MM.1S (cell line): ENCODE measurements at regions not wholly inside any gene's neighbourhood (a gene's known extent, or its start where the extent isn't known, plus 50 kb on each side); places are given as distances from the start of the nearest gene placed in this dataset.

Experiments used
- DNase-seq: peaks from one replicate; pipeline ENCODE4 v3.0.0-alpha.2; 2015
- H2AFZ ChIP-seq: fragments of 300-600 bp; sonication (generic); 2 replicates; pipeline ENCODE4 v1.6.0; 2016; ENCODE audit warnings: antibody characterized with exemption, low read length
- H3F3A ChIP-seq: fragments of 300-600 bp; sonication (generic); 2 replicates; pipeline ENCODE4 v1.6.1; 2016; ENCODE audit warnings: mild to moderate bottlenecking, antibody characterized with exemption, low read length, moderate library complexity, mixed read lengths; ENCODE audit not compliant: insufficient read depth
- H3K27ac ChIP-seq: fragments of 300-600 bp; sonication (generic); 2 replicates; pipeline ENCODE4 v1.5.1; 2016; ENCODE audit warnings: mild to moderate bottlenecking, low read length
- H3K27me3 ChIP-seq: fragments of 300-600 bp; sonication (generic); replicated peaks from 2 replicates; pipeline ENCODE4 v1.6.0; 2016; ENCODE audit warnings: low read length; ENCODE audit not compliant: insufficient read depth
- H3K36me3 ChIP-seq: fragments of 300-600 bp; sonication (generic); replicated peaks from 2 replicates; pipeline ENCODE4 v1.6.1; 2016; ENCODE audit warnings: mild to moderate bottlenecking, low read length, mixed read lengths; ENCODE audit not compliant: insufficient read depth
- H3K4me1 ChIP-seq: fragments of 300-600 bp; sonication (generic); 2 replicates; pipeline ENCODE4 v1.6.1; 2016; ENCODE audit warnings: low read length, mixed read lengths
- H3K4me2 ChIP-seq: fragments of 300-600 bp; sonication (generic); 2 replicates; pipeline ENCODE4 v1.6.0; 2016; ENCODE audit warnings: low read depth, low read length
- H3K4me3 ChIP-seq: fragments of 300-600 bp; sonication (generic); 2 replicates; pipeline ENCODE4 v1.5.1; 2016; ENCODE audit warnings: low read length, mixed read lengths
- H3K79me2 ChIP-seq: fragments of 300-600 bp; sonication (generic); 2 replicates; pipeline ENCODE4 v1.6.1; 2016; ENCODE audit warnings: mixed run types, low read length, mixed read lengths
- H3K9ac ChIP-seq: fragments of 300-600 bp; sonication (generic); 2 replicates; pipeline ENCODE4 v1.6.1; 2016; ENCODE audit warnings: low read length, mixed read lengths
- H3K9me2 ChIP-seq: fragments of 300-600 bp; sonication (generic); replicated peaks from 2 replicates; pipeline ENCODE4 v1.6.1; 2016; ENCODE audit warnings: mild to moderate bottlenecking, low read length, mixed read lengths; ENCODE audit not compliant: insufficient read depth
- H3K9me3 ChIP-seq: fragments of 300-600 bp; sonication (generic); replicated peaks from 2 replicates; pipeline ENCODE4 v1.6.1; 2016; ENCODE audit warnings: mild to moderate bottlenecking, low read length, mixed read lengths; ENCODE audit not compliant: insufficient read depth
- H4K20me1 ChIP-seq: fragments of 300-600 bp; sonication (generic); 2 replicates; pipeline ENCODE4 v1.6.1; 2016; ENCODE audit warnings: mild to moderate bottlenecking, low read length, moderate library complexity, mixed read lengths; ENCODE audit not compliant: insufficient read depth
- EZH2 ChIP-seq: fragments of 300-600 bp; sonication (generic); optimal IDR thresholded peaks from 2 replicates; pipeline ENCODE3; 2017; ENCODE audit warnings: low read depth, mild to moderate bottlenecking, antibody characterized with exemption, low read length, mixed read lengths
- EZH2phosphoT487 ChIP-seq: fragments of 300-600 bp; sonication (generic); IDR thresholded peaks from 2 replicates; pipeline ENCODE4 v1.6.1; 2018; ENCODE audit warnings: antibody characterized with exemption, low read length
- TF ChIP-seq, protein P1 (sequence below): fragments of 300-600 bp; sonication (generic); IDR thresholded peaks from 2 replicates; pipeline ENCODE4 v1.5.1; 2016; ENCODE audit warnings: antibody characterized with exemption, low read length, mixed read lengths

DNA sequence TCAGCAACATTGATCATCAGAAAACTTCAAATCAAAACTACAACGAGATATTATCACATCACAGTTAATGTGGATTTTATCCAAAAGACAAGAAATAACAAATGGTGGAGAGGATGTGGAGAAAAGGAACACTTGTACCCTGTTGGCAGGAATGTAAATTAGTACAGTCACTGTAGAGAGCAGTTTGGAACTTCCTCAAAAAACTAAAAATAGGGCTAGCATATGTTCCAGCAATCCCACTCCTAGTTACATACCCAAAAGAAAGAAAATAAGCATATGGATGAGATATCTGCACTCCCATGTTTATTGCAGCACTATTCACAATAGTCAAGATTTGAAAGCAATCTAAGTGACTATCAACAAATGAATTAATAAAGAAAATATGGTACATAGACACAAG, 887.7 kb upstream of the MAN1A1 start:
- Histone ChIP-seq H3K9me2 (no peaks in the 10 kb centered on the region), H3K4me3 (no peak overlapping the region), H3K79me2 (no peaks in the 10 kb centered on the region), H3K9me3 (no peaks in the 10 kb centered on the region), H3F3A (no peaks in the 10 kb centered on the region), H3K9ac (no peak overlapping the region), H2AFZ (no peak overlapping the region), H3K4me1 (no peaks in the 10 kb centered on the region), H3K27me3 (no peaks in the 10 kb centered on the region), H3K27ac (no peak overlapping the region), H4K20me1 (no peaks in the 10 kb centered on the region), H3K4me2 (no peak overlapping the region), H3K36me3 (no peaks in the 10 kb centered on the region)
- TF ChIP-seq EZH2: no peak
- TF ChIP-seq, protein P1, sequence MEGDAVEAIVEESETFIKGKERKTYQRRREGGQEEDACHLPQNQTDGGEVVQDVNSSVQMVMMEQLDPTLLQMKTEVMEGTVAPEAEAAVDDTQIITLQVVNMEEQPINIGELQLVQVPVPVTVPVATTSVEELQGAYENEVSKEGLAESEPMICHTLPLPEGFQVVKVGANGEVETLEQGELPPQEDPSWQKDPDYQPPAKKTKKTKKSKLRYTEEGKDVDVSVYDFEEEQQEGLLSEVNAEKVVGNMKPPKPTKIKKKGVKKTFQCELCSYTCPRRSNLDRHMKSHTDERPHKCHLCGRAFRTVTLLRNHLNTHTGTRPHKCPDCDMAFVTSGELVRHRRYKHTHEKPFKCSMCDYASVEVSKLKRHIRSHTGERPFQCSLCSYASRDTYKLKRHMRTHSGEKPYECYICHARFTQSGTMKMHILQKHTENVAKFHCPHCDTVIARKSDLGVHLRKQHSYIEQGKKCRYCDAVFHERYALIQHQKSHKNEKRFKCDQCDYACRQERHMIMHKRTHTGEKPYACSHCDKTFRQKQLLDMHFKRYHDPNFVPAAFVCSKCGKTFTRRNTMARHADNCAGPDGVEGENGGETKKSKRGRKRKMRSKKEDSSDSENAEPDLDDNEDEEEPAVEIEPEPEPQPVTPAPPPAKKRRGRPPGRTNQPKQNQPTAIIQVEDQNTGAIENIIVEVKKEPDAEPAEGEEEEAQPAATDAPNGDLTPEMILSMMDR: no peak
- TF ChIP-seq EZH2phosphoT487: no peak
- no peak for DNase-seq

DNA sequence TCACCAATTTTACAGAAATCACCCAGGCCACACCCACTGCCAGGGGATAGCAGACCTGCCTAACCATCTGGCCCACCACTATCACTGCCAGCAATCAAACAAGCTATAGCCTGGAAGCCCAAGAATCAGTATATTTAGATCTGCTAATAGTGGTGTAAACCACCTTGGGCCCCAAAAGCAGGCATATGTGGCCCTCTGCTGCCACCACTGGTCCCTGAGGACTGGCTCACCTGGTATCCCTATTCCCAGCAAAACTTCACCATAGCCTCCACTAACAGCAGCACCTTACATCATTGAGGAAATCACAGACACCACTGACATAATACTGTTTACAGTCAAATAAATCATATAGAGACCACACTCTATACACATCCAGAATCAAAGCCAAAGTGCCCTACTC, 880.4 kb upstream of the MAN1A1 start:
- no peak overlapping the region for H3K27ac ChIP-seq
- no peaks in the 10 kb centered on the region for H3F3A ChIP-seq
- no peak for DNase-seq
- H3K4me1 ChIP-seq: no peaks in the 10 kb centered on the region
- no peak overlapping the region for H3K4me2 ChIP-seq
- H3K27me3 ChIP-seq: no peaks in the 10 kb centered on the region
- H3K79me2 ChIP-seq: no peaks in the 10 kb centered on the region
- no peaks in the 10 kb centered on the region for H3K36me3 ChIP-seq
- no peaks in the 10 kb centered on the region for H4K20me1 ChIP-seq
- H3K9me2 ChIP-seq: no peaks in the 10 kb centered on the region
- no peak overlapping the region for H3K9ac ChIP-seq
- no peak for TF ChIP-seq EZH2
- TF ChIP-seq, protein P1: peak; percentile 8; the same call in 1 of the 2 replicates
- no peak overlapping the region for H2AFZ ChIP-seq
- H3K4me3 ChIP-seq: no peak overlapping the region
- H3K9me3 ChIP-seq: no peaks in the 10 kb centered on the region

DNA sequence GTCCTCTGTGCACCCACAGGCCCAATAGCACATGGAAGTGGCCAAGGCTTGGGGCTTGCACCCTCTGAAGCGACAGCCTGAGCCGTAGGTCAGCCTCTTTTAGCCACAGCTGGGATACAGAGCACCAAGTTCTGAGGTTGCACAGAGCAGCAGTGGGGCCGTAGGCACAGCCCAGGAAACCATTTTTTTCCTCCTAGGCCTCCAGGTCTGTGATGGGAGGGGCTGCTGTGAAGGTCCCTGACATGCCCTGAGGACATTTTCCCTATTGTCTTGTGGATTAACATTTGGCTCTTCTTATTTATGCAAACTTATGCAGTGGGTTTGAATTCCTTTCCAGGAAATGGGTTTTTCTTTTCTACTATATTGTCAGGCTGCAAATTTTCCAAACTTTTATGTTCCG, 878.7 kb upstream of the MAN1A1 start:
- no peak overlapping the region for H3K27ac ChIP-seq
- DNase-seq: no peak

More for the DNA sequence above, 878.7 kb upstream of the MAN1A1 start:
- Histone ChIP-seq H3K9ac (no peak overlapping the region), H2AFZ (no peak overlapping the region), H4K20me1 (no peaks in the 10 kb centered on the region), H3K4me2 (no peak overlapping the region), H3K27me3 (no peaks in the 10 kb centered on the region), H3F3A (no peaks in the 10 kb centered on the region), H3K79me2 (no peaks in the 10 kb centered on the region), H3K4me1 (no peaks in the 10 kb centered on the region), H3K4me3 (no peak overlapping the region), H3K9me2 (no peaks in the 10 kb centered on the region), H3K9me3 (no peaks in the 10 kb centered on the region), H3K36me3 (no peaks in the 10 kb centered on the region)
- no peak for TF ChIP-seq EZH2
- TF ChIP-seq EZH2phosphoT487: no peak
- TF ChIP-seq, protein P1: no peak
